Pancreas (tissue), 10 donors: ENCODE measurements at regions not wholly inside any gene's neighbourhood (a gene's known extent, or its start where the extent isn't known, plus 50 kb on each side); places are given as distances from the start of the nearest gene placed in this dataset.

ENCODE experiments used
- ATAC-seq, 4 donors: fragments of 200-7000 bp; cut with Tn5 transposase; one replicate each; pipeline versions ENCODE4 v1.8.0 to v1.9.1; 2020; ENCODE audit warnings: mild to moderate bottlenecking in 4 of 4, moderate library complexity in 4 of 4
- DNase-seq, 6 donors: peaks; one replicate each; pipeline ENCODE4 v3.0.0-alpha.2; 2020
- FAIRE-seq: peaks from 2 replicates; lab custom pipeline; 2012; peaks lifted over from hg19 to GRCh38; lab: Jason Lieb, UNC
- H3K27ac ChIP-seq, 4 donors: fragments of 200-600 bp; sonication (generic); 1 replicate in 3 of 4; 2 replicates in 1 of 4; pipeline versions ENCODE4 v1.5.0 to v1.8.0; 2020
- H3K27me3 ChIP-seq, 4 donors: fragments of 200-600 bp; one replicate each; pipeline ENCODE4 v1.8.0; 2021
- H3K36me3 ChIP-seq, 3 donors: fragments of 200-600 bp; sonication (generic) in 1 of 3; one replicate each; pipeline versions ENCODE4 v1.5.0 to v1.8.0; 2020 to 2021
- H3K4me1 ChIP-seq, 3 donors: fragments of 200-600 bp; one replicate each; pipeline ENCODE4 v1.8.0; 2021
- H3K4me3 ChIP-seq, 4 donors: fragments of 200-600 bp; sonication (generic) in 2 of 4; one replicate each; pipeline versions ENCODE4 v1.5.0 to v1.8.0; 2020 to 2021
- H3K9me3 ChIP-seq, 4 donors: fragments of 200-600 bp; one replicate each; pipeline ENCODE4 v1.8.0; 2021
- WGBS, 2 donors: extraction: QIAGEN DNeasy Blood & Tissue Kit; methylation state at CpG; one replicate each; pipeline ENCODE4 v1.1.7; 2013; 5-methylcytosine and 5-hydroxymethylcytosine counted together
- intact Hi-C, 3 donors: fragments of 100-400 bp; cut with DNase I; formaldehyde crosslinking; loops; one replicate each; pipeline versions ENCODE4 v1.11.1 to v1.14.2; 2022
- TF ChIP-seq, protein P1 (sequence below), 4 donors: fragments of 200-600 bp; sonication (generic) in 3 of 4; IDR thresholded peaks; one replicate each; pipeline versions ENCODE4 v1.5.0 to v1.8.0; 2021; ENCODE audit warnings: antibody characterized with exemption in 4 of 4
- donor health status: healthy with polysubstance abuse.
- donor health status: DM: no; HTN: no; CAD: no; lungs with moderate emphysema.
- donor health status: DM: no; HTN: no; CAD: no.
- donor health status: control.
- donor health status: control.
- donor health status: Bipolar disorder and iron deficiency.
- donor health status: DM: yes; HTN: yes; CAD: no.
- donor health status: DM: no; HTN: no; CAD: no.
- donor health status: DM: no; HTN: no; CAD: no.
- donor health status: DM: yes; HTN: yes; CAD: no.

DNA sequence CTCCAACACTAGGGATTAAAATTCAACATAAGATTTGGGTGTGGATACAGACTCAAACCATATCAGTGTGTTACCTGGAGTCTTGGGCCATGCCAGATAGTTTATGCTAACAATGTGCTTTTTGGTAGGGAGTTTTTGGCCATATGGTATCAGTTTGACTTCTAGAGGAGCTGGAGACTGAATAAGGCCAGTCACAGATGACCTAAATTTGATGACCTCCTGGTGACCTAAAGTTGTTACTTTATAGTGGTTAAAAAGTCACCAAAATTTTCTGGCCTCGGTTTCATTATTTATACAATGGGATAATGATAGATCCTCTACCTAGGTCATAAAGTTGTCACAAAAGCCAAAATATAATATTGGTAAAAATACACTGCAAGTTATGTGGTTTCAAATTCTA, 877.1 kb downstream of the RAPGEF2 start:
- FAIRE-seq: no peak
- WGBS, 2 donors: 63 to 72% methylated on average over 1 of the region's 1 CpG
- Histone ChIP-seq H3K4me1 (no peaks in the 10 kb centered on the region), H3K4me3 (no peak overlapping the region), H3K27ac (no peak overlapping the region), H3K36me3 (no peaks in the 10 kb centered on the region), H3K9me3 (no peaks in the 10 kb centered on the region), H3K27me3 (no peaks in the 10 kb centered on the region)
- no peak for ATAC-seq
- DNase-seq: no peak
- intact Hi-C loops: no loop called here
- TF ChIP-seq, protein P1, sequence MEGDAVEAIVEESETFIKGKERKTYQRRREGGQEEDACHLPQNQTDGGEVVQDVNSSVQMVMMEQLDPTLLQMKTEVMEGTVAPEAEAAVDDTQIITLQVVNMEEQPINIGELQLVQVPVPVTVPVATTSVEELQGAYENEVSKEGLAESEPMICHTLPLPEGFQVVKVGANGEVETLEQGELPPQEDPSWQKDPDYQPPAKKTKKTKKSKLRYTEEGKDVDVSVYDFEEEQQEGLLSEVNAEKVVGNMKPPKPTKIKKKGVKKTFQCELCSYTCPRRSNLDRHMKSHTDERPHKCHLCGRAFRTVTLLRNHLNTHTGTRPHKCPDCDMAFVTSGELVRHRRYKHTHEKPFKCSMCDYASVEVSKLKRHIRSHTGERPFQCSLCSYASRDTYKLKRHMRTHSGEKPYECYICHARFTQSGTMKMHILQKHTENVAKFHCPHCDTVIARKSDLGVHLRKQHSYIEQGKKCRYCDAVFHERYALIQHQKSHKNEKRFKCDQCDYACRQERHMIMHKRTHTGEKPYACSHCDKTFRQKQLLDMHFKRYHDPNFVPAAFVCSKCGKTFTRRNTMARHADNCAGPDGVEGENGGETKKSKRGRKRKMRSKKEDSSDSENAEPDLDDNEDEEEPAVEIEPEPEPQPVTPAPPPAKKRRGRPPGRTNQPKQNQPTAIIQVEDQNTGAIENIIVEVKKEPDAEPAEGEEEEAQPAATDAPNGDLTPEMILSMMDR (IDR thresholded peaks at IDR 0.05): no peak

DNA sequence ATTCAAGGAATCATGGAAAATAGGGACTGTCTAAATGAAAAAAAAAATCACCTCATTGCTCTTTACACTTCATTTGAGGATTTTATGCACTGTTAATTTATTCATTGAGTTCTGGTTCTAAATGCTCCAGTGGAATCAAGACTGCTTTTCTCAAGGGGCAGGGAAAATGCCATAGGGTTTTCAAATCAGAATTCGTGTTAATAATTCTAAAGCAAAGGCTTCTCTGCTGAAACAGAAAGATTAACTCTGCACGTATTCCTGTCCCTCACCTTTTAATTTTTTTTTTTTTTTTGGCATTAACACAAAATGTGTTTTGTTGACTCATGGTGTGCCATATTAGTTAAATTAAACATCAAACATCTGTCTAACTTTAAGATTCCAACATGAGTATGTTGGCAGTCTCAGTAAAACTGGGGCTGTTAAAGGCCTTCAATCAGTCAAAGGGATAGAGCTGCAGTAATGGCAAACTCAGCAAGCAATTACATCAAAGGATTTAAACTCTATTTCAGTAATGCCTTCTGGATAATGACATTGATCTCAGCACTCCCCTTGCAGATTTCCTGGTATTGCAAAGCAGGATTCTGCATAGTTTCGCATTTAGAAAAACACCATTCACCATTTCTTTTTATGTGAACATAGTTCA, 878.1 kb downstream of the RAPGEF2 start:
- TF ChIP-seq, protein P1 (IDR thresholded peaks at IDR 0.05): no peak
- Histone ChIP-seq H3K4me3 (no peak overlapping the region), H3K4me1 (no peaks in the 10 kb centered on the region), H3K27me3 (no peaks in the 10 kb centered on the region), H3K9me3 (no peaks in the 10 kb centered on the region), H3K36me3 (no peaks in the 10 kb centered on the region), H3K27ac (no peak overlapping the region)
- FAIRE-seq (no peak), ATAC-seq (no peak), DNase-seq (no peak)
- WGBS, 2 donors: 64 to 67% methylated on average over 3 of the region's 3 CpGs
- intact Hi-C loops: no loop called here

DNA sequence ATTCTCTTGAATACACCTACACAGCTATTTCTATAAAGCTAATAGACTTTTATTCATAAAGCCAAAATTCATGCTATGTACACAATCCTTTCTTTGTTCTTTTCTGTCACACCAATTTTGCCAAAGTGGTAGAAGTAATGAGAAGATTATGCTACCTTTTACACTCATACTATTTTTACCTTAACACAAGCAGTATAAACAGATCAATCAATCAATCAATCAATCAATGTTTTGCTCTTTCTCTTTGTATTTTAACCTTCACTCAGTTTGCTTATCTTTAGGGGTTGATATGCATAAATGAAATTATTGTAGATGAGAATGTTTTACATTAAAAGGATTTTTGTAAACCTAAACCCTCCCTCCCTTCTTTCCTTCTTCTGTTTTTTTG, 878.6 kb downstream of the RAPGEF2 start:
- ATAC-seq (no peak), DNase-seq (no peak), FAIRE-seq (no peak)
- TF ChIP-seq, protein P1 (IDR thresholded peaks at IDR 0.05): no peak
- H3K36me3 ChIP-seq: no peaks in the 10 kb centered on the region
- intact Hi-C loops: no loop called here
- H3K4me1 ChIP-seq: no peaks in the 10 kb centered on the region
- no peaks in the 10 kb centered on the region for H3K27me3 ChIP-seq
- no peak overlapping the region for H3K4me3 ChIP-seq
- no peaks in the 10 kb centered on the region for H3K9me3 ChIP-seq
- no peak overlapping the region for H3K27ac ChIP-seq

DNA sequence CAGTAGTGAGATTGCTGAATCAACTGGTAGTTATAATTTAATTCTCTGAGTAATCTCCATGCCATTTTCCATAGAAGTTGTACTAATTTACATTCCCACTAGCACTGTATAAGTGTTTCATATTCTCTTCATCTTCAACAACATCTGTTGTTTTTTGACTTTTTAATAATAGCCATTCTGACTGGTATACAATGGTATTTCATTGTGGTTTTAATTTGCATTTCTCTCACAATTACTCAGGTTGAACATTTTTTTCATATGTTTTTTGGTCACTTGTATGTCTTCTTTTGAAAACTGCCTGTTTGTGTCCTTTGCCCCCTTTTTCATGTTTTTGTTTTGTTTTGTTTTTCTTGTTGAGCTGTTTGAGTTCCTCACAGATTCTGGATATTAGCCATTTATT, 880.2 kb downstream of the RAPGEF2 start:
- no peak for FAIRE-seq
- no peaks in the 10 kb centered on the region for H3K9me3 ChIP-seq
- DNase-seq: no peak
- H3K27ac ChIP-seq: no peak overlapping the region
- no peak for ATAC-seq
- TF ChIP-seq, protein P1 (IDR thresholded peaks at IDR 0.05): no peak
- no peaks in the 10 kb centered on the region for H3K36me3 ChIP-seq
- intact Hi-C loops: no loop called here
- H3K4me3 ChIP-seq: no peak overlapping the region
- no peaks in the 10 kb centered on the region for H3K27me3 ChIP-seq
- no peaks in the 10 kb centered on the region for H3K4me1 ChIP-seq

DNA sequence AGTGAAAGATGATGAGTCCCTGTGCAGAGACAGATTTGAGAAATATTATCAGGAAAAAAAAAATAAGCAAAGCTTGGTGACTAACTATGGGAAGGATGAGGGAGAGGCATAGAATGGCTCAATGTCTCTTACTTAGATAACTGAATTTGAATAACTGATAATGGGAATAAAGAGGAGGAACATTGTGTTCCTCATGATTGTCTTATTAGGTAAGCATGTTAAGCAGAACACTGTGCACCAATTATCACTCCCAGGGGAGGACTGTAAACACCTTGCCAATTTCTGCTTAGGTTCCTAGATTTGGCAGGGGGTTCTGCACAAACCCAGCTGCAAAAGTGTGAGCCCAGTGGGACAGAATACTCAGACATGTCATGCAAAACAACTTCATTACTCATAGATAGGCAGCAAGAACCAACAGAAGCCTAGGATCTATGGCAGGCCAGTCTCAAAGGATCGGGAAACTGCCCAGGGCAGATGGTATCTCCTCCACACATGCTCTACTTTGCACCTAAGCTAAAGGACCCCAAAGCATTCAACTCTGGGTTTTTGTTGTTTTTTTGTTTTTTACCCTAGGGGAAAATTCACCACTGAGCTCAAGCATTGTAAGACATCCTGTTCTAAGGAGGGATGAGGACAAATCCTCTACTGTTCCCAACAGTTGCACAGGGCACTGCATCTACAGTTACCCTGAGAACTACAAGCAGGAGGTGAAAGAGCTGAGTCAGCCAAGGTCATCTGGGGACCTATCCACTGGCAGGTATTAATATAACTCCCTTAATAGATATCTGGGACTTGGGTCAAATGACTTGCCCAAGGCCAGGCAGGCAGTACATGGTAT, 907.0 kb downstream of the RAPGEF2 start:
- intact Hi-C loops: no loop called here
- no peaks in the 10 kb centered on the region for H3K27me3 ChIP-seq
- WGBS, 2 donors: 93 to 95% methylated on average over 1 of the region's 1 CpG
- H3K27ac ChIP-seq: no peak overlapping the region
- no peaks in the 10 kb centered on the region for H3K9me3 ChIP-seq
- FAIRE-seq (no peak), ATAC-seq (no peak), DNase-seq (no peak)
- TF ChIP-seq, protein P1 (IDR thresholded peaks at IDR 0.05): no peak
- no peak overlapping the region for H3K4me3 ChIP-seq
- H3K36me3 ChIP-seq: no peaks in the 10 kb centered on the region
- no peaks in the 10 kb centered on the region for H3K4me1 ChIP-seq
